GM12891 (cell line): ENCODE measurements at regions not wholly inside any gene's neighbourhood (a gene's known extent, or its start where the extent isn't known, plus 50 kb on each side); places are given as distances from the start of the nearest gene placed in this dataset.

ENCODE experiments used
- DNase-seq: peaks from one replicate; pipeline ENCODE4 v3.0.0; 2011; ENCODE audit warnings: low spot score; ENCODE audit not compliant: insufficient read length
- FAIRE-seq: peaks from 2 replicates; lab custom pipeline; 2011; peaks lifted over from hg19 to GRCh38; lab: Jason Lieb, UNC
- PAX5 ChIP-seq: IDR thresholded peaks from 2 replicates; pipeline ENCODE4 v1.6.1; 2011; ENCODE audit warnings: low read length, moderate library complexity, mild to moderate bottlenecking; ENCODE audit not compliant: insufficient read depth, severe bottlenecking
- POLR2A ChIP-seq: IDR thresholded peaks from 2 replicates; pipeline ENCODE4 v1.6.1; 2011; ENCODE audit warnings: low read depth, low read length, control low read depth
- POLR2AphosphoS5 ChIP-seq: IDR thresholded peaks from 2 replicates; pipeline ENCODE4 v1.6.1; 2011; ENCODE audit warnings: low read depth, low read length, control low read depth
- POU2F2 ChIP-seq: IDR thresholded peaks from 2 replicates; pipeline ENCODE4 v1.6.1; 2011; ENCODE audit warnings: low read depth, mild to moderate bottlenecking, control low read depth, low read length, moderate library complexity
- SPI1 ChIP-seq: IDR thresholded peaks from 2 replicates; pipeline ENCODE4 v1.6.1; 2011; ENCODE audit warnings: low read depth, low read length, control low read depth
- TAF1 ChIP-seq: IDR thresholded peaks from 2 replicates; pipeline ENCODE4 v1.6.1; 2011; ENCODE audit warnings: low read depth, low read length, control low read depth

- TF ChIP-seq SPI1 (no peak), PAX5 (no peak), POU2F2 (no peak), TAF1 (no peak), POLR2A (no peak), POLR2AphosphoS5 (no peak)
- FAIRE-seq (no peak), DNase-seq (no peak)
Measured at GRCh38 chr3:70530626-70531025, 218.2 kb upstream of the MDFIC2 start.

- DNase-seq (no peak), FAIRE-seq (no peak)
- TF ChIP-seq PAX5 (no peak), SPI1 (no peak), POU2F2 (no peak), TAF1 (no peak), POLR2AphosphoS5 (no peak), POLR2A (no peak)
Measured at GRCh38 chr3:70527026-70527425, 214.6 kb upstream of the MDFIC2 start.

GRCh38 chr3:70519913-70520659 is 207.6 kb upstream of the MDFIC2 start:
- no peak for FAIRE-seq
- DNase-seq = no peak
- TF ChIP-seq TAF1 = no peak
- no peak for TF ChIP-seq POLR2A
- TF ChIP-seq POLR2AphosphoS5 = no peak
- TF ChIP-seq PAX5 = no peak
- TF ChIP-seq SPI1 = no peak
- no peak for TF ChIP-seq POU2F2

- TF ChIP-seq TAF1 = no peak
- TF ChIP-seq POU2F2 = no peak
- TF ChIP-seq POLR2AphosphoS5 = no peak
- TF ChIP-seq POLR2A = no peak
- TF ChIP-seq SPI1 = no peak
- TF ChIP-seq PAX5 = no peak
- DNase-seq (no peak), FAIRE-seq (no peak)
Measured at GRCh38 chr3:70519026-70519425, 206.6 kb upstream of the MDFIC2 start.

GRCh38 chr3:70518356-70518755 is 205.9 kb upstream of the MDFIC2 start:
- TF ChIP-seq POLR2A (no peak), POU2F2 (no peak), SPI1 (no peak)
- FAIRE-seq = no peak
- no peak for DNase-seq

- DNase-seq (no peak), FAIRE-seq (no peak)
- TF ChIP-seq PAX5 = no peak
- no peak for TF ChIP-seq TAF1
- no peak for TF ChIP-seq POLR2A
- TF ChIP-seq POU2F2 = no peak
- no peak for TF ChIP-seq POLR2AphosphoS5
- TF ChIP-seq SPI1 = no peak
Measured at GRCh38 chr3:70517124-70517890, 204.9 kb upstream of the MDFIC2 start.

GRCh38 chr3:70516076-70516475 is 203.6 kb upstream of the MDFIC2 start:
- no peak for DNase-seq
- no peak for FAIRE-seq
- TF ChIP-seq PAX5 (no peak), POLR2A (no peak), SPI1 (no peak), POU2F2 (no peak), TAF1 (no peak), POLR2AphosphoS5 (no peak)

- no peak for FAIRE-seq
- TF ChIP-seq POU2F2 (no peak), POLR2A (no peak), SPI1 (no peak), TAF1 (no peak), PAX5 (no peak), POLR2AphosphoS5 (no peak)
- no peak for DNase-seq
Measured at GRCh38 chr3:70507486-70507885, 195.0 kb upstream of the MDFIC2 start.

GRCh38 chr3:70506775-70507174 is 194.3 kb upstream of the MDFIC2 start:
- TF ChIP-seq PAX5 (no peak), POLR2A (no peak), TAF1 (no peak), POU2F2 (no peak), POLR2AphosphoS5 (no peak), SPI1 (no peak)
- FAIRE-seq (no peak), DNase-seq (no peak)
